Breast epithelium (tissue), 4 donors: ENCODE measurements at regions not wholly inside any gene's neighbourhood (a gene's known extent, or its start where the extent isn't known, plus 50 kb on each side); places are given as distances from the start of the nearest gene placed in this dataset.

Experiments
- DNase-seq, 2 donors: peaks; one replicate each; pipeline ENCODE4 v3.0.0-alpha.2; 2019; ENCODE audit warnings: low spot score in 2 of 2
- H3K27ac ChIP-seq, 2 donors: fragments of 200-600 bp; sonication (generic) in 1 of 2; one replicate each; pipeline ENCODE4 v1.5.1; 2016 to 2019; ENCODE audit warnings: mild to moderate bottlenecking in 1 of 2
- H3K27me3 ChIP-seq, 2 donors: fragments of 200-600 bp; sonication (generic) in 1 of 2; one replicate each; pipeline versions ENCODE4 v1.5.1 to v1.6.0; 2017 to 2019; ENCODE audit warnings: control low read depth in 1 of 2, mild to moderate bottlenecking in 1 of 2
- H3K36me3 ChIP-seq: fragments of 200-600 bp; one replicate; pipeline ENCODE4 v1.5.1; 2019
- H3K4me1 ChIP-seq, 2 donors: fragments of 200-600 bp; sonication (generic); one replicate each; pipeline ENCODE4 v1.5.1; 2016 to 2019; ENCODE audit warnings: control low read depth in 1 of 2
- H3K4me3 ChIP-seq, 3 donors: fragments of 200-600 bp; sonication (generic); 1 replicate in 2 of 3; 2 replicates in 1 of 3; pipeline ENCODE4 v1.5.1; 2016 to 2019; ENCODE audit warnings: mild to moderate bottlenecking in 3 of 3, moderate library complexity in 2 of 3
- H3K9me3 ChIP-seq, 2 donors: fragments of 200-600 bp; sonication (generic) in 1 of 2; one replicate each; pipeline ENCODE4 v1.5.1; 2016 to 2019; ENCODE audit warnings: control low read depth in 1 of 2
- CTCF ChIP-seq, 3 donors: fragments of 450-650 bp; IDR thresholded peaks; one replicate each; pipeline ENCODE4 v1.5.1; 2016 to 2017; ENCODE audit warnings: antibody characterized with exemption in 3 of 3, mild to moderate bottlenecking in 3 of 3, moderate library complexity in 3 of 3
- POLR2A ChIP-seq: fragments of 450-650 bp; IDR thresholded peaks from one replicate; pipeline ENCODE4 v1.6.1; 2016; ENCODE audit warnings: antibody characterized with exemption, mild to moderate bottlenecking, moderate library complexity
- POLR2AphosphoS5 ChIP-seq, 3 donors: sonication (generic); formaldehyde crosslinking; IDR thresholded peaks; one replicate each; pipeline ENCODE4 v1.6.1; 2017; ENCODE audit warnings: antibody characterized with exemption in 3 of 3
- intact Hi-C: fragments of 100-400 bp; cut with DNase I; formaldehyde crosslinking; loops from one replicate; pipeline ENCODE4 v1.15.1; 2023; ENCODE audit warnings: low total_unique reads

GRCh38 chr4:153988492-153989363 is 199.8 kb upstream of the SFRP2 start:
- Histone ChIP-seq H3K4me1 (no peaks in the 10 kb centered on the region), H3K27ac (no peak overlapping the region), H3K27me3 (no peaks in the 10 kb centered on the region), H3K9me3 (no peaks in the 10 kb centered on the region), H3K36me3 (no peaks in the 10 kb centered on the region), H3K4me3 (no peak overlapping the region)
- no peak for TF ChIP-seq POLR2A
- intact Hi-C loops: no loop called here
- no peak for DNase-seq

GRCh38 chr4:153987291-153987690 is 198.4 kb upstream of the SFRP2 start:
- Histone ChIP-seq H3K9me3 (no peaks in the 10 kb centered on the region), H3K36me3 (no peaks in the 10 kb centered on the region), H3K4me1 (no peaks in the 10 kb centered on the region), H3K27me3 (no peaks in the 10 kb centered on the region), H3K4me3 (no peak overlapping the region), H3K27ac (peak overlapping the region in 1 of 2 donors; percentile 25)
- DNase-seq: no peak
- no peak for TF ChIP-seq POLR2A
- TF ChIP-seq POLR2AphosphoS5 (IDR thresholded peaks at IDR 0.05): no peak
- TF ChIP-seq CTCF (IDR thresholded peaks at IDR 0.05): no peak
- intact Hi-C loops: no loop called here

GRCh38 chr4:153976954-153977353 is 188.1 kb upstream of the SFRP2 start:
- DNase-seq: no peak
- H3K9me3 ChIP-seq: peaks cover 8 to 21% of the 10 kb centered on the region in 2 donors
- H3K27ac ChIP-seq: no peak overlapping the region
- TF ChIP-seq POLR2A (no peak), POLR2AphosphoS5 (IDR thresholded peaks at IDR 0.05) (no peak), CTCF (IDR thresholded peaks at IDR 0.05) (no peak)
- no peaks in the 10 kb centered on the region for H3K36me3 ChIP-seq
- no peaks in the 10 kb centered on the region for H3K27me3 ChIP-seq
- no peaks in the 10 kb centered on the region for H3K4me1 ChIP-seq
- H3K4me3 ChIP-seq: no peak overlapping the region
- intact Hi-C loops: no loop called here

- intact Hi-C loops: no loop called here
- no peak for DNase-seq
- Histone ChIP-seq H3K4me1 (no peaks in the 10 kb centered on the region), H3K36me3 (no peaks in the 10 kb centered on the region), H3K27ac (no peak overlapping the region), H3K27me3 (no peaks in the 10 kb centered on the region), H3K9me3 (peaks cover 8 to 21% of the 10 kb centered on the region in 2 donors), H3K4me3 (no peak overlapping the region)
- TF ChIP-seq POLR2AphosphoS5 (IDR thresholded peaks at IDR 0.05) (no peak), POLR2A (no peak)
Observed at GRCh38 chr4:153974452-153974851, 185.6 kb upstream of the SFRP2 start.

GRCh38 chr4:153973942-153974341 is 185.1 kb upstream of the SFRP2 start:
- intact Hi-C loops: no loop called here

More at GRCh38 chr4:153973942-153974341, 185.1 kb upstream of the SFRP2 start:
- peaks cover 8 to 21% of the 10 kb centered on the region in 2 donors for H3K9me3 ChIP-seq
- H3K27ac ChIP-seq: no peak overlapping the region
- no peaks in the 10 kb centered on the region for H3K4me1 ChIP-seq
- DNase-seq: no peak
- no peak overlapping the region for H3K4me3 ChIP-seq
- TF ChIP-seq POLR2AphosphoS5 (IDR thresholded peaks at IDR 0.05) (no peak), CTCF (IDR thresholded peaks at IDR 0.05) (no peak), POLR2A (no peak)
- no peaks in the 10 kb centered on the region for H3K36me3 ChIP-seq
- H3K27me3 ChIP-seq: no peaks in the 10 kb centered on the region
